Adrenal gland (tissue), 9 donors: ENCODE measurements at regions not wholly inside any gene's neighbourhood (a gene's known extent, or its start where the extent isn't known, plus 50 kb on each side); places are given as distances from the start of the nearest gene placed in this dataset.

Experiments used
- DNase-seq, 7 donors: peaks; one replicate each; pipeline ENCODE4 v3.0.0-alpha.2; 2019 to 2020
- H3K27ac ChIP-seq, 5 donors: fragments of 200-600 bp; sonication (generic) in 4 of 5; 1 replicate in 3 of 5; 2 replicates in 2 of 5; pipeline versions ENCODE4 v1.5.1 to v1.8.0; 2016 to 2020; ENCODE audit warnings: mild to moderate bottlenecking in 1 of 5
- H3K27me3 ChIP-seq: fragments of 200-600 bp; 2 replicates; pipeline ENCODE4 v1.8.0; 2021
- H3K36me3 ChIP-seq, 2 donors: fragments of 200-600 bp; replicated peaks in 1 of 2; 1 replicate in 1 of 2; 2 replicates in 1 of 2; pipeline versions ENCODE4 v1.5.1 to v1.8.0; 2018 to 2022
- H3K4me1 ChIP-seq, 2 donors: fragments of 200-600 bp; replicated peaks in 1 of 2; 1 replicate in 1 of 2; 2 replicates in 1 of 2; pipeline versions ENCODE4 v1.5.1 to v1.8.0; 2018 to 2021
- H3K4me3 ChIP-seq, 4 donors: fragments of 200-600 bp; sonication (generic) in 3 of 4; one replicate each; pipeline ENCODE4 v1.5.1; 2016 to 2018
- H3K9me3 ChIP-seq, 3 donors: fragments of 200-600 bp; sonication (generic) in 1 of 3; replicated peaks in 1 of 3; 1 replicate in 2 of 3; 2 replicates in 1 of 3; pipeline versions ENCODE4 v1.5.1 to v1.8.0; 2016 to 2021
- CTCF ChIP-seq, 6 experiments: fragments of 450-650 bp in 4 of 6; fragments of 200-600 bp in 2 of 6; sonication (generic) in 1 of 6; IDR thresholded peaks; 1 replicate in 5 of 6; 2 replicates in 1 of 6; pipeline versions ENCODE4 v1.5.1 to v1.8.0; 2016 to 2021; ENCODE audit warnings: antibody characterized with exemption in 6 of 6, mild to moderate bottlenecking in 2 of 6, moderate library complexity in 1 of 6
- POLR2A ChIP-seq, 2 donors: fragments of 450-650 bp; IDR thresholded peaks; one replicate each; pipeline ENCODE4 v1.6.1; 2017; ENCODE audit warnings: antibody characterized with exemption in 2 of 2, mild to moderate bottlenecking in 2 of 2, moderate library complexity in 1 of 2
- WGBS, 4 donors: extraction: QIAGEN DNeasy Blood & Tissue Kit in 2 of 4; methylation state at CpG; one replicate each; pipeline versions ENCODE4 v1.1.5 to v1.1.7; 2013 to 2017; 5-methylcytosine and 5-hydroxymethylcytosine counted together
- intact Hi-C, 2 donors: fragments of 100-400 bp; cut with DNase I; formaldehyde crosslinking; loops; one replicate each; pipeline versions ENCODE4 v1.14.1 to v1.15.0; 2022 to 2023
- donor health status: healthy with polysubstance abuse.
- donor health status: Bipolar disorder and iron deficiency.
- donor health status: DM: yes; HTN: yes; CAD: no.
- donor health status: DM: no; HTN: no; CAD: no.
- donor health status: DM: no; HTN: no; CAD: no.

- Histone ChIP-seq H3K4me3 (no peak overlapping the region), H3K27me3 (no peaks in the 10 kb centered on the region), H3K36me3 (no peaks in the 10 kb centered on the region), H3K27ac (no peak overlapping the region), H3K9me3 (no peaks in the 10 kb centered on the region), H3K4me1 (no peaks in the 10 kb centered on the region)
- no peak for DNase-seq
- intact Hi-C loops, result no loop called here
- WGBS, 4 donors, result 86 to 100% (median 90%) methylated on average over 1 of the region's 1 CpG
- TF ChIP-seq POLR2A (IDR thresholded peaks at IDR 0.05) (no peak), CTCF (IDR thresholded peaks at IDR 0.05) (no peak)
These were observed 735.9 kb upstream of the PCDH9 start for GRCh38 chr13:67966065-67966464.

GRCh38 chr13:67964986-67965385 lies 734.9 kb upstream of the PCDH9 start:
- intact Hi-C loops, result no loop called here
- Histone ChIP-seq H3K27ac (no peak overlapping the region), H3K36me3 (no peaks in the 10 kb centered on the region), H3K27me3 (no peaks in the 10 kb centered on the region), H3K9me3 (no peaks in the 10 kb centered on the region), H3K4me3 (no peak overlapping the region), H3K4me1 (no peaks in the 10 kb centered on the region)
- no peak for TF ChIP-seq POLR2A (IDR thresholded peaks at IDR 0.05)
- WGBS, 4 donors, result 44 to 50% (median 50%) methylated on average over 1 of the region's 1 CpG
- no peak for DNase-seq

GRCh38 chr13:67964091-67964490 lies 734.0 kb upstream of the PCDH9 start:
- Histone ChIP-seq H3K36me3 (no peaks in the 10 kb centered on the region), H3K4me1 (no peaks in the 10 kb centered on the region), H3K9me3 (no peaks in the 10 kb centered on the region), H3K27ac (no peak overlapping the region), H3K4me3 (no peak overlapping the region), H3K27me3 (no peaks in the 10 kb centered on the region)
- no peak for DNase-seq
- TF ChIP-seq POLR2A (IDR thresholded peaks at IDR 0.05) (no peak), CTCF (IDR thresholded peaks at IDR 0.05) (no peak)
- 67 to 84% (median 75%) methylated on average over 2 of the region's 2 CpGs for WGBS, 4 donors
- intact Hi-C loops, result no loop called here

GRCh38 chr13:67961331-67961730 lies 731.2 kb upstream of the PCDH9 start:
- no peaks in the 10 kb centered on the region for H3K36me3 ChIP-seq
- no peak for DNase-seq
- no peaks in the 10 kb centered on the region for H3K4me1 ChIP-seq
- H3K4me3 ChIP-seq, result no peak overlapping the region
- no peaks in the 10 kb centered on the region for H3K9me3 ChIP-seq
- intact Hi-C loops, result no loop called here
- H3K27me3 ChIP-seq, result no peaks in the 10 kb centered on the region
- no peak overlapping the region for H3K27ac ChIP-seq
- WGBS, 4 donors, result 73 to 83% (median 75%) methylated on average over 2 of the region's 2 CpGs
- TF ChIP-seq POLR2A (IDR thresholded peaks at IDR 0.05), result no peak
- TF ChIP-seq CTCF (IDR thresholded peaks at IDR 0.05), result no peak

- no peak for TF ChIP-seq CTCF (IDR thresholded peaks at IDR 0.05)
- TF ChIP-seq POLR2A (IDR thresholded peaks at IDR 0.05), result no peak
- Histone ChIP-seq H3K36me3 (no peaks in the 10 kb centered on the region), H3K4me3 (no peak overlapping the region), H3K27me3 (no peaks in the 10 kb centered on the region), H3K9me3 (no peaks in the 10 kb centered on the region), H3K4me1 (no peaks in the 10 kb centered on the region), H3K27ac (no peak overlapping the region)
- no peak for DNase-seq
- intact Hi-C loops, result no loop called here
- 72 to 89% (median 84%) methylated on average over 2 of the region's 2 CpGs for WGBS, 4 donors
These were observed 721.3 kb upstream of the PCDH9 start for GRCh38 chr13:67951431-67951830.
